ENCODE measurements at regions not wholly inside any gene's neighbourhood (a gene's known extent, or its start where the extent isn't known, plus 50 kb on each side); places are given as distances from the start of the nearest gene placed in this dataset.

DNA sequence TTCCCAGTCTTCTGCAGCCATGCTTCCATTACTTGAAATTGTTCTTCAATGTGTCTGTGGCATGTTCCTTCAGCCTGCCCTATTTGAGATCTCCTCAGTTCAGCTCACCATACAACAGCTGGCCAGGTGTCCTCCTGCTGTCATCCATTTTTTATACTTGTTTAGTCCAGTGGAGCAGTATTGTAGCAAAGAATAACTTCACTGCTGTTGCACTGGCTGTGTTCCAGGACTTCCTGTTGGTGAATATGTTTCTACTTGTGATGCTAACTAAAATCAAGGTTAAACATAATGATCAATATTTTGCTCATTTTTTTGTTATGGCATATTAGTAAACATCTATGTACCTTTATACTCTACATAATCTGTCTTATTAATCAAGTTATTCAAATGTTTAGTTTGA lies 1394.1 kb downstream of the PCDH9 start:
- Histone ChIP-seq H3K9me3 (ENCODE audit: control insufficient read depth in 4 of 4, low read length in 3 of 4) (no peaks in the 10 kb centered on the region), H3K4me3 (ENCODE audit: low read depth in 1 of 3, low read length in 3 of 3) (no peak overlapping the region), H3K9ac (ENCODE audit: low read depth in 1 of 2, low read length in 2 of 2) (no peak overlapping the region), H3K27ac (ENCODE audit: low read depth in 1 of 2, low read length in 2 of 2) (no peak overlapping the region), H3K27me3 (ENCODE audit: control insufficient read depth in 4 of 4, insufficient read depth in 4 of 4, low read length in 3 of 4) (no peaks in the 10 kb centered on the region), H3K36me3 (ENCODE audit: control insufficient read depth in 4 of 4, insufficient read depth in 3 of 4, low read depth in 1 of 4, low read length in 3 of 4) (no peaks in the 10 kb centered on the region), H3K4me1 (ENCODE audit: control insufficient read depth in 4 of 4, insufficient read depth in 4 of 4, low read length in 3 of 4) (no peaks in the 10 kb centered on the region)
- no peak for TF ChIP-seq FOXA2 (IDR thresholded peaks at IDR 0.05)
- TF ChIP-seq SP1 (IDR thresholded peaks at IDR 0.05): no peak
- no peak for TF ChIP-seq RAD21 (IDR thresholded peaks at IDR 0.05)
- TF ChIP-seq JUND (IDR thresholded peaks at IDR 0.05): no peak
- TF ChIP-seq, protein P1, sequence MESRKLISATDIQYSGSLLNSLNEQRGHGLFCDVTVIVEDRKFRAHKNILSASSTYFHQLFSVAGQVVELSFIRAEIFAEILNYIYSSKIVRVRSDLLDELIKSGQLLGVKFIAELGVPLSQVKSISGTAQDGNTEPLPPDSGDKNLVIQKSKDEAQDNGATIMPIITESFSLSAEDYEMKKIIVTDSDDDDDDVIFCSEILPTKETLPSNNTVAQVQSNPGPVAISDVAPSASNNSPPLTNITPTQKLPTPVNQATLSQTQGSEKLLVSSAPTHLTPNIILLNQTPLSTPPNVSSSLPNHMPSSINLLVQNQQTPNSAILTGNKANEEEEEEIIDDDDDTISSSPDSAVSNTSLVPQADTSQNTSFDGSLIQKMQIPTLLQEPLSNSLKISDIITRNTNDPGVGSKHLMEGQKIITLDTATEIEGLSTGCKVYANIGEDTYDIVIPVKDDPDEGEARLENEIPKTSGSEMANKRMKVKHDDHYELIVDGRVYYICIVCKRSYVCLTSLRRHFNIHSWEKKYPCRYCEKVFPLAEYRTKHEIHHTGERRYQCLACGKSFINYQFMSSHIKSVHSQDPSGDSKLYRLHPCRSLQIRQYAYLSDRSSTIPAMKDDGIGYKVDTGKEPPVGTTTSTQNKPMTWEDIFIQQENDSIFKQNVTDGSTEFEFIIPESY (IDR thresholded peaks at IDR 0.05): no peak
- no peak for DNase-seq (ENCODE audit: low spot score)

DNA sequence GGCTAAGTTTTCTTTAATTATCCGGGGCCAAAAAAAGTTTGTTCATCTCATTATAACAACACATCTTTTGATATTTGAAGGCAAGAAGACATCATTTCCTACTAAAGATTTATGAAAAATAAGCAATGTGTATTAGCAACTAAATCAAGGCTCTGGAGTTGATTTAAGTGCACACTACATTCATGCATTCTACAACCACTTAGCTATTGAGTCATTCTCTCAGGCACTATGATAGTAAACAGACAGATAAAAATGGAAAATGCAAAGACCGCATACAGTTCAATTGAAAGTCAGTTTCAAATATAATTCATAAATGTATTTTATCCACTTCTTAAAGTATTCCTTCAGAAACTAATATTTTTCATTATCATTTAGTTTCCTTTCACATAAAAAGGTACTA lies 1395.2 kb downstream of the PCDH9 start:
- H3K9ac ChIP-seq (ENCODE audit: low read depth in 1 of 2, low read length in 2 of 2): no peak overlapping the region
- WGBS: 43% methylated on average over 2 of the region's 2 CpGs
- H3K27me3 ChIP-seq (ENCODE audit: control insufficient read depth in 4 of 4, insufficient read depth in 4 of 4, low read length in 3 of 4): no peaks in the 10 kb centered on the region
- no peak overlapping the region for H3K27ac ChIP-seq (ENCODE audit: low read depth in 1 of 2, low read length in 2 of 2)
- TF ChIP-seq HNF4A (conservative IDR thresholded peaks at IDR 0.05) (no peak), EGR1 (IDR thresholded peaks at IDR 0.05; ENCODE audit: low read depth in 2 of 2) (no peak), RAD21 (IDR thresholded peaks at IDR 0.05) (no peak), RXRA (IDR thresholded peaks at IDR 0.05) (no peak), FOXA1 (IDR thresholded peaks at IDR 0.05) (no peak), SP1 (IDR thresholded peaks at IDR 0.05) (no peak)
- TF ChIP-seq, protein P1 (IDR thresholded peaks at IDR 0.05): no peak
- TF ChIP-seq, protein P2, sequence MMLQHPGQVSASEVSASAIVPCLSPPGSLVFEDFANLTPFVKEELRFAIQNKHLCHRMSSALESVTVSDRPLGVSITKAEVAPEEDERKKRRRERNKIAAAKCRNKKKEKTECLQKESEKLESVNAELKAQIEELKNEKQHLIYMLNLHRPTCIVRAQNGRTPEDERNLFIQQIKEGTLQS (IDR thresholded peaks at IDR 0.05): no peak
- TF ChIP-seq, protein P3, sequence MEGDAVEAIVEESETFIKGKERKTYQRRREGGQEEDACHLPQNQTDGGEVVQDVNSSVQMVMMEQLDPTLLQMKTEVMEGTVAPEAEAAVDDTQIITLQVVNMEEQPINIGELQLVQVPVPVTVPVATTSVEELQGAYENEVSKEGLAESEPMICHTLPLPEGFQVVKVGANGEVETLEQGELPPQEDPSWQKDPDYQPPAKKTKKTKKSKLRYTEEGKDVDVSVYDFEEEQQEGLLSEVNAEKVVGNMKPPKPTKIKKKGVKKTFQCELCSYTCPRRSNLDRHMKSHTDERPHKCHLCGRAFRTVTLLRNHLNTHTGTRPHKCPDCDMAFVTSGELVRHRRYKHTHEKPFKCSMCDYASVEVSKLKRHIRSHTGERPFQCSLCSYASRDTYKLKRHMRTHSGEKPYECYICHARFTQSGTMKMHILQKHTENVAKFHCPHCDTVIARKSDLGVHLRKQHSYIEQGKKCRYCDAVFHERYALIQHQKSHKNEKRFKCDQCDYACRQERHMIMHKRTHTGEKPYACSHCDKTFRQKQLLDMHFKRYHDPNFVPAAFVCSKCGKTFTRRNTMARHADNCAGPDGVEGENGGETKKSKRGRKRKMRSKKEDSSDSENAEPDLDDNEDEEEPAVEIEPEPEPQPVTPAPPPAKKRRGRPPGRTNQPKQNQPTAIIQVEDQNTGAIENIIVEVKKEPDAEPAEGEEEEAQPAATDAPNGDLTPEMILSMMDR (IDR thresholded peaks at IDR 0.05; ENCODE audit: low read depth, low read length, missing input control): no peak
- H3K9me3 ChIP-seq (ENCODE audit: control insufficient read depth in 4 of 4, low read length in 3 of 4): no peaks in the 10 kb centered on the region
- H3K4me1 ChIP-seq (ENCODE audit: control insufficient read depth in 4 of 4, insufficient read depth in 4 of 4, low read length in 3 of 4): no peaks in the 10 kb centered on the region
- DNase-seq (ENCODE audit: low spot score): no peak
- no peak overlapping the region for H3K4me3 ChIP-seq (ENCODE audit: low read depth in 1 of 3, low read length in 3 of 3)
- no peaks in the 10 kb centered on the region for H3K36me3 ChIP-seq (ENCODE audit: control insufficient read depth in 4 of 4, insufficient read depth in 3 of 4, low read depth in 1 of 4, low read length in 3 of 4)

Data from liver (tissue), 8 donors.